HUES6 (cell line): ENCODE measurements at regions not wholly inside any gene's neighbourhood (a gene's known extent, or its start where the extent isn't known, plus 50 kb on each side); places are given as distances from the start of the nearest gene placed in this dataset.

Experiments
- H3K27ac ChIP-seq: 2 replicates; pipeline ENCODE4 v1.7.0; 2013; ENCODE audit warnings: low read depth, mild to moderate bottlenecking, low read length, inconsistent platforms
- H3K27me3 ChIP-seq: 2 replicates; pipeline ENCODE4 v1.6.1; 2013; ENCODE audit warnings: low read length; ENCODE audit not compliant: control insufficient read depth, insufficient read depth
- H3K36me3 ChIP-seq: 2 replicates; pipeline ENCODE4 v1.6.1; 2013; ENCODE audit warnings: low read length; ENCODE audit not compliant: control insufficient read depth, insufficient read depth
- H3K4me1 ChIP-seq: 2 replicates; pipeline ENCODE4 v1.6.1; 2013; ENCODE audit warnings: low read length; ENCODE audit not compliant: control insufficient read depth, insufficient read depth
- H3K4me3 ChIP-seq: 2 replicates; pipeline ENCODE4 v1.5.1; 2013; ENCODE audit warnings: low read depth, low read length
- H3K9ac ChIP-seq: one replicate; pipeline ENCODE4 v1.6.1; 2013; ENCODE audit warnings: mild to moderate bottlenecking, low read length
- H3K9me3 ChIP-seq: 2 replicates; pipeline ENCODE4 v1.6.1; 2013; ENCODE audit warnings: low read depth, low read length; ENCODE audit not compliant: control insufficient read depth, insufficient read depth

- 0 out of 2 replicates have a peak overlapping the region, but pooled peaks have one; percentile 31 for H3K27ac ChIP-seq
- H3K9ac ChIP-seq, result no peak overlapping the region
- H3K4me3 ChIP-seq, result no peak overlapping the region
- no peaks in the 10 kb centered on the region for H3K9me3 ChIP-seq
- no peaks in the 10 kb centered on the region for H3K27me3 ChIP-seq
- 0 out of 2 replicates have a peak, but pooled peaks cover 6% of the 10 kb centered on the region for H3K4me1 ChIP-seq
- H3K36me3 ChIP-seq, result no peaks in the 10 kb centered on the region
These were observed 1674.7 kb upstream of the SEL1L start for GRCh38 chr14:83208341-83208740.

GRCh38 chr14:83217492-83217891 lies 1683.8 kb upstream of the SEL1L start:
- Histone ChIP-seq H3K4me1 (no peaks in the 10 kb centered on the region), H3K36me3 (no peaks in the 10 kb centered on the region), H3K27me3 (no peaks in the 10 kb centered on the region), H3K4me3 (no peak overlapping the region), H3K27ac (no peak overlapping the region), H3K9me3 (no peaks in the 10 kb centered on the region), H3K9ac (no peak overlapping the region)

DNA sequence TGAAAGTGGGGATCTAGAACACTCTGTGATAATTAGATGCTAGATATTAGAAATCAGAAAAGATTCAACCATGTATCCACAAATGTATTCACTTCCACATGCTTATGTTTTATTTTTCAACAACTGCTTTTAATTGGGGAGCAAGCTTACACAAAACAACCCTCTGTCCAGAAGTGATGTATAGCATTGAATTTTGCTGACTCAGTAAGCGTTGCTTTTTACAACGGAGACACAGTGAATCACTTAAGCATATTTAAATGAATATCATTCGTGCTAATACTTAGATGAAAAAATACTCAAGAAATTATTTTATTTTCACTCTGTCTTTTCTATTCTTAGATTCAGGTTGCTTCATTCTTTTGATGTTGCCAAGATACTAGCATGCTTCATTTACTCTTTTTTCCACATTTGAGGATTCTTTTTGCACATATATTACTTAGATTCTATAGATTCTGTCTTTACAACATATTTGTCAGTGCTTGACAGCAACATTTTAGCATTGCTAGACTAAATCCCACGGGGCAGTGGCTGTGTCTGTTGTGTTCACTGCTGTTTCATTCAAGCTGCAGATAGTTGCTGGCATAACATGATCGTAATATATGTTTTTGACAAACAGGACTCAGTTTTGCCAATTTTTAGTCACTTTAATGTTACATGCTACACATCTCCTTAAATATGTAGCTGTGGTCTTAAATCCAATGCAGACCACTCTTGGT lies 1714.4 kb upstream of the SEL1L start:
- H3K9me3 ChIP-seq, result peaks cover 14% of the 10 kb centered on the region; the same call in 1 of the 2 replicates
- no peaks in the 10 kb centered on the region for H3K27me3 ChIP-seq
- H3K27ac ChIP-seq, result no peak overlapping the region
- no peak overlapping the region for H3K9ac ChIP-seq
- H3K4me1 ChIP-seq, result no peaks in the 10 kb centered on the region
- H3K4me3 ChIP-seq, result no peak overlapping the region
- H3K36me3 ChIP-seq, result no peaks in the 10 kb centered on the region

DNA sequence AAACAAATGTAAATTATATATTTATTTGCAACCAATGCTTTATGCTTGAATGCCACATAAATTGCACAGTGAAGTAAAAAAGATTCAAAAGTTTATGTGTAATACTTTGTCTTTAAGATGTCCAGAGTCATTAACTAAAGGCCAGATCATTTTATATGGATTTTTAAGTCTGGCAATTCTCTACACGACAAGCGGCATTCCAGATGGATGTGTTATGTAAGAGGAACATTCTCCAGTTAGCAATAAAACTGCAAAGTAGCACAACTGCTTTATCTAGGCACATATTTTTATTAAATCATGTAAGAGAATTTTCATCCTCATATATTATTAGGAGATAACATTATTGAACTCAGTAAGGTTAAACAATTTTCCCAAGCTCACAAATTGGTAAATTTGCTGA lies 1717.7 kb upstream of the SEL1L start:
- no peaks in the 10 kb centered on the region for H3K9me3 ChIP-seq
- H3K27me3 ChIP-seq, result no peaks in the 10 kb centered on the region
- H3K27ac ChIP-seq, result no peak overlapping the region
- H3K4me1 ChIP-seq, result no peaks in the 10 kb centered on the region
- no peak overlapping the region for H3K9ac ChIP-seq
- H3K36me3 ChIP-seq, result no peaks in the 10 kb centered on the region
- H3K4me3 ChIP-seq, result no peak overlapping the region

DNA sequence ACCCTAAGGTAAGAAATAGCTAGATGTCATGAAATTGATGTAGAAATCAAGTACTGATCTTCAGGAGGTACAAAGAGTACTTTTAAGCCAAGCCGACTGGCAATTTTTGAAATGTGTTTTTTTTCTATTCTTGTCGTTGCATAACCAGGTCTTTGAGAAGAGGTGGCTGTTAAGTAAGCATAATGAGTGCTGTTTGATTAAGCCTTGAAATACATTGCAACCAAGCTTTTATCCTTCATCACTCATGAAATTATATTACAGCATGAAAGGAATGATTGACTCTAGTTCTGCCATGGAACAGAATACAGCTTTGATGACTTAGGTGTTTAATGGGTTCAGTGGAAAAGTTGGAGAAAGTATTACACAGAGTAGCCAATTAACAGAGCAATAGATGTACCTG lies 1720.2 kb upstream of the SEL1L start:
- no peak overlapping the region for H3K27ac ChIP-seq

DNA sequence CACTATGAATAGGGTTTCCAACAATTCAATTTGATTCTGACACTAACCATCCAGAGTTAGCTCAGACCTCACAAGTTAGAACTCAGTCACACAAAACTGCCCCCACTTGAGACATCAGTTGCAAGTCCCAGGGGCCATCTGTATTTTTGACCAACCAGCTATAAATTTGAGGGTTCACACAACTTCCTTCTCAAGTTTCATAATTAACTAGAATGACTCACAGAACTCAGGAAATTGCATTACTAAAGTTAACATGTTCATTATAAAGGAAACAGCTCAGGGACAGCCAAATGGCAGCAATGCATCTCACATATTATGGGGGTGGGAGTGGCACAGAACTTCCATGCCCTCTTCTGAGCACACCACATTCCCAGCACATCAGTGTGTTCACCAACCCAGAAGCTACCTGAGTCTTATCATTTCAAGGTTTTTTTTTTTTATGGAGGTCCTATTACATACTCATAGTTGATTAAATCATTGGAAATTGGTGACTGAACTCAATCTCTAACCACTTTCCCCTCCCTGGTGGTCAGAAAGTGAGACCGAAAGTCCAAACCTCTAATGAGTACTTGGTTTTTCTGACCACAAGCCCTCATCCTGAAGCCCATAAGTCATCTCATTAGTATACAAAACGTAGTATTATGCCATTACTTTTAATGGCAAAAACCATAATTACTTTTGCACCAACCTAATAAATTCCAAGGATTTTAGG lies 1721.5 kb upstream of the SEL1L start:
- no peak overlapping the region for H3K9ac ChIP-seq
- H3K36me3 ChIP-seq, result no peaks in the 10 kb centered on the region
- no peaks in the 10 kb centered on the region for H3K27me3 ChIP-seq
- no peaks in the 10 kb centered on the region for H3K9me3 ChIP-seq
- no peak overlapping the region for H3K4me3 ChIP-seq
- H3K4me1 ChIP-seq, result no peaks in the 10 kb centered on the region
- no peak overlapping the region for H3K27ac ChIP-seq

More for the DNA sequence above, 1720.2 kb upstream of the SEL1L start:
- no peak overlapping the region for H3K9ac ChIP-seq
- H3K27me3 ChIP-seq, result no peaks in the 10 kb centered on the region
- no peaks in the 10 kb centered on the region for H3K9me3 ChIP-seq
- no peak overlapping the region for H3K4me3 ChIP-seq
- H3K4me1 ChIP-seq, result no peaks in the 10 kb centered on the region
- no peaks in the 10 kb centered on the region for H3K36me3 ChIP-seq

- no peak overlapping the region for H3K27ac ChIP-seq
- H3K9me3 ChIP-seq, result no peaks in the 10 kb centered on the region
- H3K4me1 ChIP-seq, result no peaks in the 10 kb centered on the region
- no peaks in the 10 kb centered on the region for H3K27me3 ChIP-seq
- H3K36me3 ChIP-seq, result no peaks in the 10 kb centered on the region
- no peak overlapping the region for H3K9ac ChIP-seq
- no peak overlapping the region for H3K4me3 ChIP-seq
These were observed 1722.1 kb upstream of the SEL1L start for GRCh38 chr14:83255727-83256090.

DNA sequence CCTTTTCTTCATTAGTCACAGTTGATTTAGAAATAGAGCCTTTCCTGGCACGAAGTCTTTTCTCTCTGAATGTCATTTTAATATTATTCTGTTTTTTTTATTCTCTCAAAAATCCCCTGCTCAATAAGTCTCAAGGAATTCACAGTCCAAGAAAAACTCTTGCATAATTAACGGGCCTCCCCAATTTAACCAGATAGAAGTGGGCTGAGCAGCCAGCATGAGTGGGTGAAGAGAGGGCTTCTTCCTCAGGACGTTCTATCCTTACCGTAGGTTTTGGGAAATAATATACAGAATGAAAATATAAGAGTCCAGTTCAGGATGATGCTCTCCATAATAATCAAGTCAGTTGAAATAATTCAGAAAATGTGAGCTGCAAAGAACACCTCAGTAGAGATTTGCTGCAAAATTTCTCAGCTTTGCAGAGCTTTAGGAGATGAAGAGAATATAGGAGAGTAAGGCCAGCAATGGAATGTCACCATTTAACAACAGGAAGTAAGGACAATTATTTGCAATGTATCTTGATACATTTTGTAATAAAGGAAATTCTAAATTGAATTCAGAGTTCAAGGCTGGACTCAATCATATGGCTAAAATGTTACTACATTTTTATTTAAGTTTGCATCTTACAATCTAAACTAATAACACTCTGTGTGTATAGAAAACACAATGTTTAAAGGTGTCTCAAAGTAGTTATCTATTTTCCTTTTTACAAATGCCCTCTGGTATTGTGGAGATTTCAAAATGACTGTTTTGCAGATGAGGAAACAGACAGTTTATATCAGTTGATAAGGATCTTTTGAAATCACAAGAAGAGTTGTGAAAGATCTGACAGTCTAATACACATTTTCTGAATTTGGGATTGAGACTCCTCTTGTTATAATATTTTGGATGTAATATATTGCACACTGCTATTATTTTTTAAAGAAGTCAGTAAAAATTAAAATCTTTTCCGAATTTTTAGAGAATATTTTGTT lies 1724.1 kb upstream of the SEL1L start:
- Histone ChIP-seq H3K9me3 (no peaks in the 10 kb centered on the region), H3K27me3 (no peaks in the 10 kb centered on the region), H3K27ac (no peak overlapping the region), H3K4me3 (no peak overlapping the region), H3K36me3 (no peaks in the 10 kb centered on the region), H3K4me1 (no peaks in the 10 kb centered on the region), H3K9ac (no peak overlapping the region)

DNA sequence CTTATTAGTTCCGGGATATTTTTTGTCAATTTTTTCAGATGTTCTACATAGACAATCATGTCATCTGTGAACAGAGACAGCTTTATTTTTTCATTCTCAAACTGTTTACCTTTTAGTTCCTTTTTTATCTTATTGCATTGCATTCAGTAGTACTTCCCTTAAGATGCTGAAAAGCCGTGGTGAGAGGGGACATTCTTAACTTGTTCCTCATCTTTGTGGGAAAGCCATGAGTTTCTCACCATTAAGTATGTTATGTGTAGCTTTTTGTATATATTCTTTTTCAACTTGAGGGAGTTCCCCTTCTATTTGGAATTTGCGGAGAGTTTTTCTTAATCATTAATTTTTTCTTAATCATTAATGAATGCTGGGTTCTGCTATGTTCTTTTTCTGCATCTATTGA lies 1727.1 kb upstream of the SEL1L start:
- no peaks in the 10 kb centered on the region for H3K9me3 ChIP-seq
- H3K4me1 ChIP-seq, result no peaks in the 10 kb centered on the region
- no peak overlapping the region for H3K9ac ChIP-seq
- H3K4me3 ChIP-seq, result no peak overlapping the region
- no peaks in the 10 kb centered on the region for H3K27me3 ChIP-seq
- H3K36me3 ChIP-seq, result no peaks in the 10 kb centered on the region
- H3K27ac ChIP-seq, result no peak overlapping the region

DNA sequence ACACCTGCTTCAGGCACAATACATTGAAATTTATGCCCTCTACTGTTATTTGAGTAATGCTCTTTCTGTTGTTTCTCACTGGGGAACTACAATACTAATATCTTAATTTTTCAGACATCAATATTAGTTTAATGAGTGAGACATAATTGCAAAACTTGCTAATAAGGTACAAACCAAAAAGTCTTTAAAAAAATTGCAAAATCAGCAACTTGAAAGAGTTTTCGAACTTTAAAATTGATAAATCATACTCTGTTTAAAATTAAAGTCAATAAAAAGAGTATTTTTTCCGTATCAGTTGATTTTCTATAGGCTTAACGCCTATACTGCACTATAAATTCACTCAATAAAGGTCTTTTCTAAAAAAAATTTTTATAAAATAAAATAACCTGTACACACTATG lies 1735.9 kb upstream of the SEL1L start:
- Histone ChIP-seq H3K27me3 (no peaks in the 10 kb centered on the region), H3K36me3 (no peaks in the 10 kb centered on the region), H3K27ac (no peak overlapping the region), H3K9ac (no peak overlapping the region), H3K9me3 (no peaks in the 10 kb centered on the region), H3K4me1 (no peaks in the 10 kb centered on the region; the same call in 1 of the 2 replicates), H3K4me3 (no peak overlapping the region)

DNA sequence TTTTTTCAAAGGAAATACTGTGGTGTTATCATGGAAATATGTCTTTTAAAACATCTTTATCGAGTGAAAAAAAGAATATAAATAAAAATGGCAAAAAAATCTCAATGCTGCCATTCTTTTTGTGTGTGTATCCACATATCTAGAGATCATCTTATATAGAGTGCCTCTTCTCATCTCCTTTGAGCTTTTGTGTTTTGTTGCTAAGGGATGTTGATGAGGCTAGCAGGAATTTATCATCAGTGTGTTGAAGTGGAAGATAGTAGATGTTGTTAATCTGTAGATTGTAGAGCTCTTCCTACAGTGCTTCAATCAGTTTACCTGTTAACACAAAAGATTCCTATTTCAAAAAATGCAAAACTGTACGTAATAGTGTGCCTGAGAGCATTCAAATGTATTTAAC lies 1738.0 kb upstream of the SEL1L start:
- Histone ChIP-seq H3K4me3 (no peak overlapping the region), H3K9ac (no peak overlapping the region), H3K27me3 (no peaks in the 10 kb centered on the region), H3K36me3 (no peaks in the 10 kb centered on the region), H3K4me1 (no peaks in the 10 kb centered on the region), H3K9me3 (no peaks in the 10 kb centered on the region), H3K27ac (no peak overlapping the region)
